NCI-H2107 treated with DMSO at 0.1 percent for 48 hours (cell line): ENCODE measurements at regions not wholly inside any gene's neighbourhood (a gene's known extent, or its start where the extent isn't known, plus 50 kb on each side); places are given as distances from the start of the nearest gene placed in this dataset.
"Not testable (repeated sequence)": the region's sequence is repeated elsewhere in the genome, so short reads cannot be mapped to it uniquely, and the experiment has no call there.

Experiments
- DNase-seq: peaks from one replicate; lab custom pipeline; 2025; ENCODE audit not compliant: unreplicated experiment; lab: John Stamatoyannopoulos, UW

DNA sequence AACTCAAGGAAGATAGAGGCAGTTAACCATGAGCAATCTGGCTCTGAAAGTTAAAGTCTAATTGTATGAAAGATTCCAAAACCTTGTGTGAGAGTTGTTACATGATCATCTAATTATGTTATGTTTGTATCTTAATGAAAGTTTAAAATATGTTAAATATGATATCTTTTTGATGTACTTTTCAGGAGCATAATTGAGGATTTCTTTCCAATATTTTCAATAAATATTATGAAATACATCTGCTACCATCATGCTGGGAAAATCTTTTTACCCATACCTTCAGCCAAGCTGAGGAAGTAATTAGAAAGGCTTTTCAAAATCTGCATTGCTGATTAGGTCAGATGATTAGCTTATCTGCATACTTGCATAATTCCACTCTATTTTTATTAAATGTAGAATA lies 318.4 kb downstream of the KLF12 start:
- no peak for DNase-seq

DNA sequence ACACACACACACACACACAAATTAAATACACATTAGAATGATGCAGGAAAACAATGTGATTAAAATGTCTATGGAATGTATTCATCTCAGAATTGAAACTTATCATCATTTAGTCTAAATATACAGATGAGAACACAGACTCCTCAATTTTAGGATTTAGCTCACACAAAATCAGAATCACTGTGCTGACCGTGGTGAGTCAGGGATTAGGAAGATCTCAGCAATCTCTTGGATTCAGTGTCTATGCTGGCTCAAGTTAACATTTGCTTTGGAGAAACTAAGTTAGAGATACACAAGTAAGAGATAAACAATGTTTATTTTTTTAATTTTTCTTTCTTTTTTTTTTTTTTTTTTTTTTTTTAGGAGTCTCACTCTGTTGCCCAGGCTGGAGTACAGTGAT lies 323.6 kb downstream of the KLF12 start:
- DNase-seq = no peak

DNA sequence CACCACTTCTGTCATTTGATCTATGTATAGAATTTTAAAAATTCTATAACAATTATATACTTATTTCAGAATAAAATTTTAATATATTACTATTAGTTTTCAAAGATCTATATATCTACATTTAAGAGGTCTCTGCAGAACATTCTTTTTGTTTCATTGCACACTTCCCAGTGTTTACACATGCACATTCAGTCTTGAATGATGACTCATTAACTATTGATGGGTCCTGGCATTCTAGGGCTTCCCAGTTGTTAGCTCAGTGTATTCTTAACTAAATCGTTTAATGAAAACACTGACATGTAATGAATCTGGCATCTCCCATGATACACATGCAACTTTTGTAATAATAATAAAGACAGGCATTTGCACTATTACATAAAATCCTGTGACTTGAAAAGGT lies 324.6 kb downstream of the KLF12 start:
- no peak for DNase-seq

GRCh38 chr13:73808318-73808717 lies 325.9 kb downstream of the KLF12 start:
- DNase-seq = no peak

GRCh38 chr13:73805326-73805958 lies 328.8 kb downstream of the KLF12 start:
- DNase-seq = not testable (repeated sequence)

- no peak for DNase-seq
Measured at GRCh38 chr13:73803997-73804396, 330.2 kb downstream of the KLF12 start.

DNA sequence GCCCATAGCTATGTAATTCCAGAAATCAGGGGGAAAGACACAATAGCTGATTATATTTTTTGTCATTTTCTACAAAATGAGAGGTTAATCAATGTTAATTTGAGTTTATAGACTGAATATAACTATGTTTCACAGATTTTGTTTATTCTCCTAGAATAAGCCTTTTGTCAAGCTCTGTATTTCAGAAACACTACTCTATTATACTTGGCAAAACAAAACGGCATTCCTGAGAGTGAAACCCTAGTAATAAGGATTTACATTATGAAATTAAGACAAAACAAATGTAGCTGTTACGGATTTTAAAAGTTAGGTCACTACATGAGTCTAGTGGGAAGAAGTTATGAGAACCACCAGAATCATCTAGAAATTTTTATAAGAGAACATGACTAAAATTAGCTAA lies 334.2 kb downstream of the KLF12 start:
- DNase-seq = no peak

DNA sequence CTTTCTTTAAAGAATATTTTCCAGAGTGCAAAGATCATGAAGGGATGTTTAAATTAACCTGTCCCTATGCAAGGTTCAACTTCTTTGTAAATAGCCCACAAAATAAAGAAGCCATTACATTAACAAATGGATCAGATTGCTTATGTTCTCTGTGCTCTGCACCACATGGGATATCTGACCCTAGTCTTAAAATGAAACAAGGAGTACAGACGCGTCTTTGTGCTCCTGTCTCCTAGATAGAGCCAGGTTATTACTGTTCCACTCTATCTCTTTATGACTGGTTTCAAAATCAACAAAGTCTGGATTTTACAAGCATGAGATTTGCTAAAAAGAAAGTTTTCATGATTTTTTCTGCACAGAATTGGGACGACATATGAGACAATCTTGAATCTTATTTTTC lies 339.4 kb downstream of the KLF12 start:
- DNase-seq = no peak

DNA sequence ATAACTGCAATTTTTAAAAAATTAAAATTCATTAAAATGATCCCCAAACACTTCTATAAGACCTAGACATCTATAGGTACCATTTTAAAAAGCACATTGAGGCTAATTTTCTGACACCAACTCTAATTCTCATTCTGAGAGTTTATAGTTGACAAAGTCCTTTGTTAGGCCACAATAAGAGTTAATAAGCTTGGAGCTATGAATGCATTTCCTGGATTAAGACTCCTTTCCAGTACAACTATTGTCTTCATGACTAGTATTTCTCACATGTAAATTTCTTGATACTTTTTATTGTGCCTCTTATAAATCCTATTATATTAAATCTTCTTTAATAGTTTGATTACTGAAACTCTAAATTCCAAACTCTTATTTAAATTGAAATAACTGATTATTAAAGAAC lies 340.8 kb downstream of the KLF12 start:
- no peak for DNase-seq

DNA sequence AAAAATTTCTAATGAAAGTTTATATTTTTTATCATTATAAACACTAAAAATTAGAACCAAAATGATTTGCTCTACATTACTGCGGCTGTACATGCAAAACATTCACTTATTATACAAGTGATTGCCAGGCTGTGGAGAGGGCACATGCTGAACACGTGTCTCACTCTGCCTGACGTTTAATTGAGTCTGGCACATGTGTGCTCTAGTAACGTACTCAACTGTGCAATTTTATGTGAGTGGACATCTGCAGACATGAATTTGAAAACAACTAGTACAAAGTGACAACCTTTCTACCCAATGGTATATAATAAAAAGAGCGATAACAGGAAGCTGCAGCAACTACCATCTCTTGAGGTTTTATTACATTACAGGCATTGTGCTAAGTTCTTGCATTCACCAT lies 341.4 kb downstream of the KLF12 start:
- no peak for DNase-seq

- no peak for DNase-seq
Measured at GRCh38 chr13:73782450-73783449, 351.5 kb downstream of the KLF12 start.

DNA sequence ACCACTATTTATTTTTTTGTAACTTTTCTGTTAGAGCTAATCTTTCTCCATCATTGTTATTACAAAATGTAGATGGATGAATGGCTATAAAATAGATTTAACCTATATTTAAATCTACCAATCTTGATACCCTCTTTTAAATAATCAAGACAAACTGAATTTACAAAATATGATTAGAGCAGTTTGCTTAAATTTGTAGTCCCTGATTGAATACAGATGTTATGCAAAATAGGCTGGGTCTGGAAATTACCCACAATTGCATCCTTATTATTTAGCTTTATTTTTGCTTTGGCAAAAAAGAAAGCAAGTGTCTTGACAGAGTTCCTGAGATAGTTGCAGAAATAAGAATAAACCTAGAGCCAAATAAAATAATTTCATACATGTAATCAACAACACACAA lies 352.8 kb downstream of the KLF12 start:
- DNase-seq = no peak

GRCh38 chr13:73779881-73780280 lies 354.3 kb downstream of the KLF12 start:
- DNase-seq = no peak

GRCh38 chr13:73778242-73778864 lies 355.9 kb downstream of the KLF12 start:
- DNase-seq = no peak

- DNase-seq = no peak
Measured at GRCh38 chr13:73777134-73777533, 357.1 kb downstream of the KLF12 start.

DNA sequence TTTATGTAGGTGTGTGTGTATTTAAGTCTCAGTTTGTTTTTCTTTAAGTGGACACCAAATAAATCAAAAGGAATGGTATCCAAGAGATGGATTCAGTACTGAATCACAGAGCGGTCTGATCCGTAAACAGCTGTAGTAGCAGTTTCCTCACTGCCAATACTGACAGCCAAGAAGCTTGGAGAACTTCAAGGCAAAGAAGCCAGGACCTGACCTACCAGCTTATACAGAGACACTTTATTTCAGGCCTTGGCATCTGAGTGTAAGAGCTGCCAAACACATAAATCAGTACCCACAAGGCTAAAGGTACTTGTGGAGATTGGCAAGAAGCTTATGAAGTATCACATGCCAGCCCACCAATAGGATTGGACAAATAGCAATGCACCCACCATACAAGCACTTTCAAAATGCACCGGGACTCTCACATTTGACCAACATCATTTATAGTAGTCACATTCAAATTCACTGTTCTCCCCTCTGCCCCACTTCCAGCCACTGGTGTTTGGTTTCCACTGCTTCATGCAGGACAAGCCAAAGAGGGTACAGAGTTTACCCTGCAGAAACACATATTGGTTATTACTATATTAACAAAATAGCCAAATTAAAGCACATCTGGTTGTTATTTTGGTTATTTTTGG lies 357.9 kb downstream of the KLF12 start:
- no peak for DNase-seq

- DNase-seq = no peak
Measured at GRCh38 chr13:73773168-73773549, 361.0 kb downstream of the KLF12 start.

DNA sequence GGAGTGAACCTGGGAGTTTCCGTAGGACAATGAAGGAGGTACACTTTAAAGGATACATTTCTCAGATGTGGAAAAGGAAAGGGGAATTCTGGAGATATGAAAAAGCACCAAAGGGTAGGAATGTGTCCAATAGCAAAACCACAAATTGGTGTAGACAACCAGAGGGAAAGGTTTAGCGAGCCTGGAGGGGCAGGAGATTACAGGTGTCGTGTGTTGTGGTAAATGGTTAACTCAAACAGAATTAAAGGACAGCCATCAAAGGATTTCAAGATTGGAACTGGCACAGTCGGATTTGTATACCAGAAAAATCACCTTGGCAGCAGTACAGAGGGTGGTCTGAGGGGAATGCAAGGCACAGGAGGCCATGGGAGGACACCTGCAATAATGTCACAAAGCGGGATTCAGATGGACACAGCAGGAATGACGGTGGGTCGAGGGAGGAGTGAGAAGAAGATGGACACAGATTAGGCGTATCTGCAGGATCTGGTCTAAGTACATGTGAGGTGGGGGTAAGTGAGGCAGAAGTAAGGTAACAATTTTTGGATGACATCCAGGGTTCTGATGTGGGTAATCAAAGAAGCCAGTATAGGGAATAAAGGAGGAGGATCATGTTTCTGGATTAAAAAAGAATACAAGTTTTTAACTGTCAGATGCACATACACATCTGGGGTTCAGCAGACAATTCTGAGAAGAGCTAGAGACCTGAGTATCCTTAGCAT lies 361.6 kb downstream of the KLF12 start:
- peak; percentile 21 for DNase-seq

- no peak for DNase-seq
Measured at GRCh38 chr13:73767747-73768315, 366.4 kb downstream of the KLF12 start.

- peak; percentile 54 for DNase-seq
Measured at GRCh38 chr13:73767191-73767741, 366.9 kb downstream of the KLF12 start.
